ENCODE measurements at regions not wholly inside any gene's neighbourhood (a gene's known extent, or its start where the extent isn't known, plus 50 kb on each side); places are given as distances from the start of the nearest gene placed in this dataset.

DNA sequence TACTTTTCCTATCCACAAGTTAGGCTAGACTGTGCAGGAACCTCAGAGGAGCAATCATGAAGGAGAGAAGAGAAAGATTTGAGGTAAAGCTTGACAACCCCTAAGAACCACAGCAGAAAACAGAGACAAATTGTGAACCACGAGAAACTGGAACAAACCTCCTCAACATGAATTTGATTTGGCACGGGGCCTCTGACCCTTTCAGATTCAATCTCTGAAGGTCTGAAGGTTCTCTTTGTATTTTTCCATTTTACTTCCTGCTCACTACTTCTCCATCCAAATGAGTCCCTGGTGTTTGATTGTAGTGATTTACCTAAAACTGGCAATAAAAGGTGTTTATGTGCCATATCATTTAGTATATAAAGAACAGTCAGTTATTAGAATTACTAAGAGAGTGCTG lies 126.1 kb upstream of the STXBP5 start:
- DNase-seq (ENCODE audit: low spot score), result no peak

DNA sequence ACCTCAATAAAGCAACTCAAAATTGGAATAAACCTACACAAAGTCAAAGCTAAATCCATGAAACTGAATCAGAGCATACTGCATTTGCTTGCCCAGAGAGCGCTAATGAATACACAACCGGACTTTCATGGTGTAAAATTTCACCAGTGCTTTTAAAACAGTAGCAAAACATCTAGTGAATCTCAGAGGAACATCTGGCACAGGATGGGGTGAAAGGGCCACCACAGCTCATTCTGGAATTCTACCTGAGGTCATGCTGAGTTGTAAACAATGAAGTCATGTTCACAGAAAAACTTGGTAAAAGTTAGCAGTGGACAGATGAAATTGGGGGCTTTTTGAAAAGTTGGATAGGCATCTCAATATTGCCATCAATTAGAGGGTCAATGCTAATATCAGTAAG lies 125.6 kb upstream of the STXBP5 start:
- DNase-seq (ENCODE audit: low spot score), result no peak

DNA sequence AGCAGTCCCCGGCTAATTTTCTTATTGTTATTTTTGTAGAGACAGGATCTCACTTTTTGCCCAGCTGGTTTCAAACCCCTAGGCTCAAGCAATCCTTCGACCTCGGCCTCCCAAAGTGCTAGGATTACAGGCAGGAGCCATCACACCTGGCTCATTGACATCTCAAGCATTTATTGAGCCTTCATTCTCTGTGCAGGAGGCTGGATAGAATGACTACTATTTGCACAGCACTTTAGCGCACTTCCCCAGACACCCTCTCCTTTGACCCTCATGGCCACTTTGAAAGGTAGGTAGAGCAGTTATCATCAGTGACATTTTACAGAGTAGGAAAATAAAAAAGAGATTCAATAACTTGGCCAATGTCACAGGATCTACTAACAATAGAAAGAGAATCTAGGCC lies 124.0 kb upstream of the STXBP5 start:
- DNase-seq (ENCODE audit: low spot score), result no peak

DNA sequence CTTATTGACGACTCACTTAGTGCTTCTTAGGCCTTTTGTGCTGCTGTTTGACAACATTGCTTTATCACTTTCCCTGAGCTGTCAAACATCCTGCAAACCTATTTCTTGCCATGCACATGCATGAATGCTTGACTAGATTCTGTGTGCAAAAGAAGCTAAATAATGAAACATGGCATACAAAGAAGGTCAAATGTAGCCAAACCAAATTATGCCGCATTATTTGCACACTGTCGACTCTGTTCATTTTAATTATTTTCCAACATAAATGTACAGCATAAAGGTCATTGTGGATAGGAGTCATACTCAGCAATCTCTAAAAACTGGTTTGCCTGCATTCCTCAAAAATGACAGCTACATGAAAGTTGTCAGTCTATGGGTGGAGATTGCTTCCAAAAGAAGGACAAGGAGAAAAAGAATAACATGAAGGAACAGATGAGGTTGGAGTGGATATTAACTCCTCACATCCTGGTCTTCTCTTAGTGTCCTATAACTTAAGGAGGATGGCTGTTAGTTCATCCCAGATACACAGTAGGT lies 123.1 kb upstream of the STXBP5 start:
- DNase-seq (ENCODE audit: low spot score), result no peak

DNA sequence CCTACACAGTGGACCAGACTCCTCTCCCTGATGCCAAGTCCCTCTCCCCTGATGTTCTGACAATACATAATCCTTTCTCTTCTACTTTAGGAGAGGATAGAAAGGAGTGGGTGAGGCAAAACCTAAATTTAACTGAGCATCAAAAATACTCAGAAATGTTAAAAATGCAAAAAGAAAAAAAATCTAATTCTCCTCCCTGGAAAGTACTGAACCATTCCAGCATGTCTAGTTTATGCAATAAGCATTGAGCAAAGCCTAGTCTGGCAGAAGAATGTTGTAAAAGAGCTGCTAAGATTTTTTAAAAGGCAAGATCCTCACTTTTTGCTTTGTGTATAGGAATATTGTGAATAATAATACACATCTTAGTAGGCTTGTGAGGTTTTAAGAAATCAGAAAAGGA lies 116.6 kb upstream of the STXBP5 start:
- DNase-seq (ENCODE audit: low spot score), result no peak

DNA sequence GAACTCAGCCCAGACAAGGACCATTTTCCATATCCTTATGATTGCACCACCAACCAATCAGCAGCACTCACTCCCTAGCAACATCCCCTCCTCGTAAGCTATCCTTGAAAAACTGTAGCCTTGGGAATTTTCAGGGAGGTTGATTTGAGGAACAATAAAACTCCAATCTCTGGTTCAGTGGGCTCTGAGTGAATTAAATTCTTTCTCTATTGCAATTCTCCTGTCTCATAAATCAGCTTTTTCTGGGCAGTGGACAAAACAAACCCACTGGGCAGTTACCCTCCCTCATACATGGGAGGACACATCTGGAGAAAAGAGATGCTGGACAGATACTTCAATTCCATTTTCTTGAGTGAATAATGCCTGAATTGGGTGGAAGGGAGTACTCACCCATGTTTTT lies 115.4 kb upstream of the STXBP5 start:
- DNase-seq (ENCODE audit: low spot score), result no peak

DNA sequence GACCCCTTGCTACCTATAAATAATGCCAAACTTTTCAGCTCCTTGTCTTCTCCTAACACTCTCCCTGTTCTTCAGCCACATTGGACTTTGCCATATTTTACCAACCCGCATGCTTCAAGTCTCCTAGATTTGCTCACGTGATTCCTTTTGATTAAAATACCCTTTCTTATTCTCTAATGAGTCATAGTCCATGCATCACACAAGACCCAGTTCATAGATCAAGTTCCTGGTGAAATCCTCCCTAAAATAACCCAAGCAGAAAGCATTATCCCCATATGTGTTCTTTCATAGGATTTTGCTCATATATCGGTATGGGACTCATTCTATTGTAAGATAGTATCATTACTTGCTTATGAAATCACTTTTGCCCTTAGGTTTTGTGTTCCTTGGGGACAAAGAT lies 108.9 kb upstream of the STXBP5 start:
- DNase-seq (ENCODE audit: low spot score), result no peak

DNA sequence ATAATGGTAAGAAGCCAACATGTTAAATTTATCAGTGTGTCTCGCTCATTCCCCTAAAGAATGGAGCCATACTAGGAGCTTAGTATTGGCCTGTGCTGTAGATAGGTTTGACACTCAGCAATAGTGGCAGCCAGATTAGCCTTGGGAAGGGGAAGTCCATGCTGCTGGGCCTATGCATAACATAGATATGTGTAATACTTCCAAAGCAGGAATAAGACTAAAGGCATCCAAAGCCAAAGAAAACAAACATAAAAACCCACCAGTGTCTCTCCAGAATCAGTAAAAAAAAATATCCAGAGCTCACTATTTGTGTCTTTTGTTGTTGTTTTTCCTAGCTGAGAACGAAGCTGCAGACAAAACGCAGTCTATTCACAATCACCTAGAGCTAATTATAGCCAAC lies 104.2 kb upstream of the STXBP5 start:
- no peak for DNase-seq (ENCODE audit: low spot score)

DNA sequence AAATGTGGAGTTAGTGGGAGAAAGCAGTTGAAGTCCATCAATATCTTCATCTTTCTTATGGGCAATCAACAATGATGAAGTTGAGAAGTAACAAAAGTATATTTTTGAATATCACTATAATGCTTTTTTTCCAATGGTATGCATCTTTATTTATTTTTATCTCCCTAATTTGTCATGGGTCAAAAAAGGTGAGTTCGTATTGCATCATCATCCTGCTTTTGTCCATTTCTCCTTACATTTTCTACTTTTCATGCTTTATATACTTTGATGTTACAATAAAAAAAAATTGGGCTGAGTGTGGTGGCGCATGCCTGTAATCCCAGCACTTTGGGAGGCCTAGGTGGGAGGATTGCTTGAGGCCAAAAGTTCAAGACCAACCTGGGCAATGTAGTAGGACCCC lies 101.2 kb upstream of the STXBP5 start:
- DNase-seq (ENCODE audit: low spot score), result no peak

DNA sequence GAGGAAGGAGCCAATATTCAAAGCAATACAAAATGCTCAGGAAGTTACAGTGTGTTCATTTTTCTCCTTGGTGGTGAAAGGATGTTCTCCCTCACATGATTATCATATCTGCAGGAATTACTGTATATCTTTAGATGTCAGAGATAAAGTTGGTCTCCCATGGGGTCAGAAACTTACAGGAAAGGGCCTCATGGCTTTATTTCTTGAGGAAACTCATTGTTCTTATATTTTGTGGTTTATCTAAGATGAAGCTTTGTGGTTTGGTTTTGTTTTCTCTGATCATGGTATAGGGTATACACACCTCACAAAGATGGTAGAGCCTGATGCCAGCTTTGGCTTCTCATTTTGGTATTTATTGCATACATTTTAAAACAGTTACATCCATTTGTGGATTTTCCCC lies 100.5 kb upstream of the STXBP5 start:
- no peak for DNase-seq (ENCODE audit: low spot score)

DNA sequence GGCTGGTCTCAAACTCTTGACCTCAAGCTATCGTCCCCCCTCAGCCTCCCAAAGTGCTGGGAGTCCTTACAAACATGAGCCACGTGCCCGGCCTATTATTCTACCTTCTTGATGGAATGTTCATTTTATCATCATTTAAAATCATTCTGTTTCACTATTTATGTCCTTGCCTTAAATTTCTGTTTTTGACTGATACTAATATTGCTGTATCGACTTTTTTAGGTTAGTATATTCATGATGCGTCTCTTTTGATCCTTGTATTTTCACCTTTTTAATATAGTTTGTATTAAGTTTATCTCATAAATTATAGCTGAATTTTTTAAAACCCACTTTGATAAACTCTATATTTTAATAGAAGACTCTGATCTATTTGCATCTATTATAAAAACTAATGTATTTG lies 98.4 kb upstream of the STXBP5 start:
- no peak for DNase-seq (ENCODE audit: low spot score)

DNA sequence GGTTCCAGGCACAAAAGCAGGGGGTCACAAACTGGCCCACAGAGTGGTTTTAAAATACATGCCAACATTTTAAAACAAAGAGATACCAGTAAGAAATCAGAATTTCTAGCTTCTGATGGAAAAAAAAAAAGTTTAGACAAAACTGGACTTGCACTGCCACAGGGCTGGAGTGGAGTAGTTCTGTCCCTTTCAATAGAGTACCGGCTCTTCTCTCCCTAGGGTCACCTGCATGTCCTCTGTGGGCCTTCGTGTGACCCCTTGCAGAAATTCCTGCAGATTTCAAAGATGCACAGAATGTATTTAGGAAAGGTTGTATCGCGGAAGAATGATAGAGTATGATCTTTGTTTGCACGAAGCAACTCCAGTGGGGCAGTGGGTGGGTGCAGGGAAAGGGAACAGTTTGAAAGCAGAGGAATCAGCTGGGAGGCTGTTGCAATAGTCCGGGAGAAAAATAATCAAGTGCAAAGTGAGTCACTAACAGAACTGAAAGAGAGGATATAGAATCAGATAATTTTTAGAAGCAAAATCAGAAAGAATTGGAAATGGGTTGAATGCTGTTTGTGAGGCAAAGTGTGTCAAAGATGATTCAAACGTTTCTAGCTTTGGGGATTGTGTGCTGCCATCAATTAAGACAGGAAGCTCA lies 97.3 kb upstream of the STXBP5 start:
- DNase-seq (ENCODE audit: low spot score), result no peak

DNA sequence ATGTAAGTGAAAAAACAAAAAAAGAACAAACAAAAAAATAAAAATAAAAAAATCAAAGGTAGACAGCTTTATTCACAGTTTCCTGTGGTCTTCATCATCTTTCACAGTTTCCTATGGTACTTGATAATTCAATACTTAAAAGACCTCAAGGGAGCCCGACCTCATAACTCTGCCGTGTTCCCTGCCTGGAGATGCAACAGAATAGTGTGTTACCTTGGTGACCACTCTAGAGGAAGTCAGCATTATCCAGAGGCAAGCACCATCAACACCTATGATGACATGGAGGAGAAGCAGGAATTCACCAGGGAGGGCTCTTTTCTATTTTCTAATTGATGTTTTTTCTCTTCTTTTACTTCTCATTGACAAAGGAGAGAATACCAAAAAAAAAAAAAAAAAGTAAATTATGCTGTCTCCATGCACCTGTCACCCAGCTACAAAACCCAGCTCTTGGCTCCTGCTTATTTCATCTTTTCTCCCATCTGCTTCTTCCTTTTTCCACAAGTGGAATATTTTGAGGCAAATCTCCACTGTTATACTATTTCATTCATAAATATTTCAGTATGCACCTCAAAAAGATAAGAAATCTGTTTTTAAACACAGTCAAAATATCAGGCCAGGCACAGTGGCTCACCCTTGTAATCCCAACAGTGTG lies 95.8 kb upstream of the STXBP5 start:
- no peak for DNase-seq (ENCODE audit: low spot score)

DNA sequence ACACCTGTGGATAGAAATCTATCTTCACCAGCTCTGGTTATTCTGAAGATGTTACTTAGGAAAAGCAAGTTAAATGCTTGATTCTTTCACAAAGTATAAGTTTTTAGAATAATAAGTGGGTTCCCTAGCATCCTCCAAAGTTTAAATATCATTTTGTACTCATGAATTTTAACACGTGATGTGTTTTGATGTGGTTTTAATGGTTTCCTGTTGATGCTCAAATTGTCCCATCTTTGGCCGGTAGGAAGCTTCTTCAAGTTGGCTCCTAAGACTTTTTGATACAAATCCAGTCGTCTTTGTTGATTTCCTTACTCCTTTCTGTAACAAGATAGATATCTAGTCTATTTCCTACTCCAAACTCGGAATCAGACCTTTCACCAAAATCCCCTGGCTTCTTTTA lies 94.5 kb upstream of the STXBP5 start:
- peak; percentile 31 for DNase-seq (ENCODE audit: low spot score)

DNA sequence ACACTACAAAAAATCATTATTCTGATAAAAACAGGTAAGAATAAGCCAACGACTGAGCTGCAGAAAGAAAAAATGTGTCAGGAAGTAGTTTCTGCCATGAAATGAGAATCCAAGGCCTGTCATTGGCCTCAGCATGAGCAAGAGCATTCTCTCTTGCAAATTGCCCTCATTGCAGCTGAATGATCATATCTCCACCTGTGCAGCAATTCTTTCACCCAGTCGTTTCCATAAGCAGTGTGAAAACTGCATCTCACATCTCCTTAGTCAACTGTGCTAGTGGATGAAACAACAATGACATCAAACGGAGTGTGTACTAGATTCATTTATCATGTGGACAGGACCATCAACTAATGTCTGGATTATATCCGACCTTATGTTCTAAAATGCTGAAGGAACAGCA lies 88.2 kb upstream of the STXBP5 start:
- no peak for DNase-seq (ENCODE audit: low spot score)

DNA sequence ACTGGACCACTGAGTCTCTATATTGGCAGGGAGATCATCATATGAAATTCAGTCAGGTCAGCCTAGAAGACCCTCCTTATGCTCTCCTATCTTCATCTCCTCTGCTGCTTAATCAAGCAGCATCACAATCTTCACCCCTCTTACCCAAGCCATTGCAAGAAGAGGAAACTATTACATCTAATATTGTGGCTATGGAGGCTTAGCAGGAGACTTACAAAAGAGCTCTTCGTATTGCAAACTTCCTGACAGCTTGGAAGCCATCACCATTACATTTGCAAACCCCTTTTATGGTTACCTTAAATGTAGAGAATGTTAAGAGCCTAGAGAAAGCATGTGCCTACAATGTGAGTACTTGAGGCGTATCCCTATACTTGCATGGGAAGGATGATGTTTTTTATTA lies 87.2 kb upstream of the STXBP5 start:
- DNase-seq (ENCODE audit: low spot score), result no peak

DNA sequence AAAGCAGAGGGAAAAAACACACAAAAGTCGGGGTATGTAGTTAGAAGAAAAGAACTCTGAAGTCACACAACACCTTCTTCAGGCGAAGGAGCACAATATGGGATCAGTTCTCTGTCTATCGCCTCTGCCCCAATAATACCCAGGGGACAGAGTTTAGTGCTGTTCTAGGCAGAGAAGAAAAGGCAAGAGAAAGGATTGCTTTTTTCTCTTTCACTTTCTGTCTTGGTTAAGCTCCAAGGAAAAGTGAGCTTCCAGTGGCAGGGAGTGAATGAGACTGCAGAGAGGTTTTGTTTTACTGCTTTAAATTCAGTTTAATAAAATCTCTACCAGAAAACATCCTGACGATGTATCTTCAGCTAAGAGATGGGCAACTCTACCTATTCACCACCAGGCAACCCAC lies 86.6 kb upstream of the STXBP5 start:
- no peak for DNase-seq (ENCODE audit: low spot score)

DNA sequence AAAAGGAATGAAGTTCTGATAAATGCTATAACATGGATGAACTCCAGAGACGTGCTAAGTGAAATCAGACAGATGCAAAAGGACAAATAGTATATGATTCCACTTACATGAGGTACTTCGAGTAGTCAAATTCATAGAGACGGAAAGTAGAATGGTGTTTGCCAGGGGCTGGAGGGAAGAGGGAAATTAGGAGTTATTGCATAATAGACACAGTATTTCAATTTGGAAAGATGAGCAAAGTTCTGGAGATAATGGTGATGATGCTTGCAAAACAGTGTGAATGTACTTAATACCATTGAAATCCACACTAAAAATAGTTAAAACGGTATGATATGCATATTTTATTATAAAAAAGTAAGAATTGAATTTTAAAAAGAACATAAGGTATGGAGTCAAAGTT lies 84.9 kb upstream of the STXBP5 start:
- DNase-seq (ENCODE audit: low spot score), result no peak

DNA sequence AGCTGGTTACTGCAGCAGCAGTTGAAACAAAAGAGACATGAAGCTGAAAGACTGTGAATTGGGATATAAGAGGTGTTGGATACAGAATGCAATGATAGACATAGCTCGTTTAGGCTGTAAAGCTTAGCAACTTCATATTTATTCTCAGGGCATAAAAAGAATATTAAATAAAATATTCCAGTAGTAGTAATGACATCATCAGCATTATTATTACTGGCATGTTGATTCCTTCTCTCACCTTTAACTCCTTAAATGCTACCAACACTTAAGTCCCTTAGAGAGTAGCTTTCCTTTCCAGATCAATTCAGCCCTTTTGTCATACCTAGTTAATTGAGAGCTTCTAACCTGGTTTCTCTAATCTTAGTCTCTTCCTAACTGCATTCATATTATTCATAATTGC lies 81.4 kb upstream of the STXBP5 start:
- no peak for DNase-seq (ENCODE audit: low spot score)

DNA sequence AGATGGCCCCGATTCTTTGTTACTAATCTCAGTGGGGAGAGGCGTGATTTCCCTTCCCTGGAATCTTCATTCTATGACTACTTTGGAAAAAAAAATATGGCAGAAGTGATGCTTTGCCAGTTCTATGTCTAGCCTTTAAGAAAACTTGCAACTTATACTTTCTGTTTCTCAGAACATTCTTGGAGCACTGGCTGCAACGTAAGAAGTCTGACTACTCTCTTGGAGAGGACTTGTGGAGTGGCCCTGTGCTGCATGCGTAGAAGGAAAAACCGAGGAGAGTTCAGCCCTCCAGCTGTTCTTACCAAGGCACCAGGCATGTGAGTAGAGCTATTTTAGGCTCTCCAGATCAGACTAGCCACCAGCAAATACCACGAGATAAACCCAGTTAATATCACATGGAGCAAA lies 77.6 kb upstream of the STXBP5 start:
- no peak for DNase-seq (ENCODE audit: low spot score)

DNA sequence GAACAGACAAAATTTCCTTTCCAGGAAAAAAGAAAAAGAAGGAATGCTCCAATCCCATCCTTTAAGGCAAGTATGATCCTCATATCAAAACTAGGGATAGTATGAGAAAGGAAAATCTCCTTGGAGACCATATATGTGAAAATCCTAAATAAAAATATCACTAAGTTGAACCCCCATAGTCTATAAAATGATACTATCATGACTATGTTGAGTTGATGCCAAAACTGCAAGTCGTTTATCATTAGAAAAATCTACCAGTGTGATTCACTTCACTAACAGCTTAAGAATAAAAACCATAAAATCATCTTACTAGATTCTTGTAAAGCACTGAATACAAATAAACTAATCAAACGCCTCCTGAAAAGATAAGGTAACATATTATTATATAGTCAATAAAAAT lies 76.6 kb upstream of the STXBP5 start:
- DNase-seq (ENCODE audit: low spot score), result no peak

DNA sequence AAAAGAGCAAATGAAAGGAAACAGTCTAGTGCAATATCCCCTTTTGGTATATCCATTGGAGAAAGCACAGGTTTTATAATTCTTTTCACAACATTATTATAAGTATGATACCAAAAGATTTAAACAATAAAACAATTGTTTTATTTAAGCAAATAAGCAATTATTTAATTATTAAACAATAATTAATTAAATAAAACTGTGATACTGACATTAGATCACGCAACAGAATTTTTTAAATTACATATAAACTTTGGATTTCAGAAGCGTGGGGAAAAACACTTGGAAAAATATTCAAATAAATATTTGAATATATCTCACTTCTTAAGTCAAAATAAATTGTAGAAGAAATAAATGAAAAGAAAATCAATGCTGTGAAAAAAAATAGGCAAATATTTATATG lies 76.2 kb upstream of the STXBP5 start:
- DNase-seq (ENCODE audit: low spot score), result no peak

DNA sequence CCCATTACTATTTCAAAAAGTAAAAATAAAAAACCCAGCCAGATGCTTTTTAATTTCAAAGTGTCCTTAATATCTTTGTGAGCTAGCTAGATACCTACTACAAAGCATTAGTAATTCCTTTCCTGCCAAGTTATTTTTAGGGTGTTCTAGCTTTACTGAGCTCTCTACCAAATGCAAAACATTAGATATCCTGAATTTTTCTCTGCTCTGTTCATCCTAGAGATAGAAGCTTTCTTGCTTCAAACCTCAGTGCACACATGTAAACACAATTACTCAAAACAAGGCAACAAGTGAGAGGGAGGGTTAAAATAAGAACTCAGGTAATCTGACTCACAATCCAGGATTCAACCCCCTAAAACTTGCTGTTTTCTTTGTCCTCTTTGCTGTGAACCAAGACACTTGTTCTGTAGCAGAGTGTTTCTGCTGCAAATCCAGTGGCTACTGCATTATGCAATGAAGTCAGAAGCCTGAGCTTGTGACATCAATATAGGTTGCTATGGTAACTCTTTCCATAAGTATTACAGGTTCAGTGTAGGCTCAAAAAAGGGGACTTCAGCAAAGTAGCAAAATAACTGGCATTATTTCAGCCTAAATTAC lies 72.6 kb upstream of the STXBP5 start:
- DNase-seq (ENCODE audit: low spot score), result no peak

DNA sequence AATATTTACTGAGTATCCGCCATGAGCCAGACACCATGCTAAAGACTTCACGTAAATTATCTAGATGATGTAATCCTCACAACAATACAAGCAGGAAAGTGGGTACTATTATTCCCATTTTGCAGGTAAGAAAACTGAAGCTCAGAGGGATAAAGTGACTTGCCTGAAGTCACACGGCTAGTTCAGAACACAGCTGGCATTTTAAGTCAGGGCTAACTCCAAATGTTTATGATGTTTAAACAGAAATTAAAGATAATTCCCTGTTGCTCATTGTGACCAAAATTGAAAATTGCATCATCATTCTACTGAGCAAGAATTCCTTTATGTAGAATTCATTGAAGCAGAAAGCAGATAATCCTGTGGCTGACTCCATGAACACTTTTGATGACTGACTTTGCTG lies 71.3 kb upstream of the STXBP5 start:
- DNase-seq (ENCODE audit: low spot score), result no peak
